HL-60 (cell line): ENCODE measurements at regions not wholly inside any gene's neighbourhood (a gene's known extent, or its start where the extent isn't known, plus 50 kb on each side); places are given as distances from the start of the nearest gene placed in this dataset.

Experiments
- DNase-seq, 2 experiments: peaks; one replicate each; pipeline ENCODE4 v3.0.0-alpha.2; 2010 to 2020; ENCODE audit warnings: low read depth in 1 of 2, low spot score in 1 of 2
- H3K27ac ChIP-seq: fragments of 250-450 bp; sonication (Bioruptor Pico); replicated peaks from 2 replicates; pipeline ENCODE4 v1.5.1; 2020; ENCODE audit warnings: mild to moderate bottlenecking, moderate library complexity
- H3K27me3 ChIP-seq: fragments of 250-450 bp; sonication (Bioruptor Pico); 2 replicates; pipeline ENCODE4 v1.5.1; 2021; ENCODE audit warnings: mild to moderate bottlenecking, moderate library complexity; ENCODE audit not compliant: insufficient read depth, poor library complexity, severe bottlenecking
- H3K4me3 ChIP-seq: replicated peaks from 2 replicates; pipeline ENCODE4 v1.5.1; 2011; ENCODE audit warnings: mild to moderate bottlenecking, control low read depth, low read length; ENCODE audit not compliant: insufficient read depth
- GABPA ChIP-seq: IDR thresholded peaks from 2 replicates; pipeline ENCODE4 v1.6.1; 2012; ENCODE audit warnings: low read depth
- POLR2AphosphoS5 ChIP-seq: IDR thresholded peaks from 2 replicates; pipeline ENCODE4 v1.6.1; 2012; ENCODE audit warnings: low read depth
- SPI1 ChIP-seq: IDR thresholded peaks from 2 replicates; pipeline ENCODE4 v1.6.1; 2012; ENCODE audit warnings: low read depth, mild to moderate bottlenecking, borderline replicate concordance
- TF ChIP-seq, protein P1 (sequence below): IDR thresholded peaks from 2 replicates; pipeline ENCODE4 v1.6.1; 2012; ENCODE audit warnings: low read depth; ENCODE audit not compliant: insufficient replicate concordance
- TF ChIP-seq, protein P2 (sequence below): IDR thresholded peaks from one replicate; pipeline ENCODE4 v1.5.1; 2011; ENCODE audit warnings: low read length, control low read depth, inconsistent platforms; ENCODE audit not compliant: insufficient read depth

DNA sequence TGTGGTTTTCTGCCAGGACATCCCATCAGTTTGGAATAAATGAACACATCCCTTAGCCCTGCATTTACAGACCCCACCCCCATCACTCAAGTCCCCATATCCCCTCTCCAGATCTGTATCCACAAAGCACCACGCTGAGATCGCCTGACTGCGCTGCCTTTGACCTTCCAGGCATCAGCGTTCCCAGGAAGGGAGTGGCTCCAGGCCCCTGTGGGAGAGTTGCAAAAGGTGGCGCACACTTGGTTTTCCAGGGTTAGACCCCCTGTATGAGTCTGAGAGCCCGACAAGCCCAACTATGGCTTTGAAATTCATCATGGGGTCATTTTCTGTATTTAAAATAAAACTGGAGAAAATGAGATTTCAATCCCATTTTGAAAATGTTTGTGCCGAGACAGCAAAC, 137.0 kb upstream of the ZNF236 start:
- DNase-seq: no peak
- Histone ChIP-seq H3K27ac (no peak overlapping the region), H3K27me3 (peaks cover 8% of the 10 kb centered on the region), H3K4me3 (no peak overlapping the region)
- no peak for TF ChIP-seq GABPA
- TF ChIP-seq, protein P1, sequence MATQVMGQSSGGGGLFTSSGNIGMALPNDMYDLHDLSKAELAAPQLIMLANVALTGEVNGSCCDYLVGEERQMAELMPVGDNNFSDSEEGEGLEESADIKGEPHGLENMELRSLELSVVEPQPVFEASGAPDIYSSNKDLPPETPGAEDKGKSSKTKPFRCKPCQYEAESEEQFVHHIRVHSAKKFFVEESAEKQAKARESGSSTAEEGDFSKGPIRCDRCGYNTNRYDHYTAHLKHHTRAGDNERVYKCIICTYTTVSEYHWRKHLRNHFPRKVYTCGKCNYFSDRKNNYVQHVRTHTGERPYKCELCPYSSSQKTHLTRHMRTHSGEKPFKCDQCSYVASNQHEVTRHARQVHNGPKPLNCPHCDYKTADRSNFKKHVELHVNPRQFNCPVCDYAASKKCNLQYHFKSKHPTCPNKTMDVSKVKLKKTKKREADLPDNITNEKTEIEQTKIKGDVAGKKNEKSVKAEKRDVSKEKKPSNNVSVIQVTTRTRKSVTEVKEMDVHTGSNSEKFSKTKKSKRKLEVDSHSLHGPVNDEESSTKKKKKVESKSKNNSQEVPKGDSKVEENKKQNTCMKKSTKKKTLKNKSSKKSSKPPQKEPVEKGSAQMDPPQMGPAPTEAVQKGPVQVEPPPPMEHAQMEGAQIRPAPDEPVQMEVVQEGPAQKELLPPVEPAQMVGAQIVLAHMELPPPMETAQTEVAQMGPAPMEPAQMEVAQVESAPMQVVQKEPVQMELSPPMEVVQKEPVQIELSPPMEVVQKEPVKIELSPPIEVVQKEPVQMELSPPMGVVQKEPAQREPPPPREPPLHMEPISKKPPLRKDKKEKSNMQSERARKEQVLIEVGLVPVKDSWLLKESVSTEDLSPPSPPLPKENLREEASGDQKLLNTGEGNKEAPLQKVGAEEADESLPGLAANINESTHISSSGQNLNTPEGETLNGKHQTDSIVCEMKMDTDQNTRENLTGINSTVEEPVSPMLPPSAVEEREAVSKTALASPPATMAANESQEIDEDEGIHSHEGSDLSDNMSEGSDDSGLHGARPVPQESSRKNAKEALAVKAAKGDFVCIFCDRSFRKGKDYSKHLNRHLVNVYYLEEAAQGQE: no peak
- TF ChIP-seq, protein P2, sequence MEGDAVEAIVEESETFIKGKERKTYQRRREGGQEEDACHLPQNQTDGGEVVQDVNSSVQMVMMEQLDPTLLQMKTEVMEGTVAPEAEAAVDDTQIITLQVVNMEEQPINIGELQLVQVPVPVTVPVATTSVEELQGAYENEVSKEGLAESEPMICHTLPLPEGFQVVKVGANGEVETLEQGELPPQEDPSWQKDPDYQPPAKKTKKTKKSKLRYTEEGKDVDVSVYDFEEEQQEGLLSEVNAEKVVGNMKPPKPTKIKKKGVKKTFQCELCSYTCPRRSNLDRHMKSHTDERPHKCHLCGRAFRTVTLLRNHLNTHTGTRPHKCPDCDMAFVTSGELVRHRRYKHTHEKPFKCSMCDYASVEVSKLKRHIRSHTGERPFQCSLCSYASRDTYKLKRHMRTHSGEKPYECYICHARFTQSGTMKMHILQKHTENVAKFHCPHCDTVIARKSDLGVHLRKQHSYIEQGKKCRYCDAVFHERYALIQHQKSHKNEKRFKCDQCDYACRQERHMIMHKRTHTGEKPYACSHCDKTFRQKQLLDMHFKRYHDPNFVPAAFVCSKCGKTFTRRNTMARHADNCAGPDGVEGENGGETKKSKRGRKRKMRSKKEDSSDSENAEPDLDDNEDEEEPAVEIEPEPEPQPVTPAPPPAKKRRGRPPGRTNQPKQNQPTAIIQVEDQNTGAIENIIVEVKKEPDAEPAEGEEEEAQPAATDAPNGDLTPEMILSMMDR: no peak
- no peak for TF ChIP-seq SPI1
- no peak for TF ChIP-seq POLR2AphosphoS5

GRCh38 chr18:76684265-76684664, 138.1 kb upstream of the ZNF236 start:
- no peak for DNase-seq
- TF ChIP-seq, protein P1: no peak
- TF ChIP-seq GABPA (no peak), SPI1 (no peak), POLR2AphosphoS5 (no peak)
- TF ChIP-seq, protein P2: no peak
- H3K27me3 ChIP-seq: peaks cover 5% of the 10 kb centered on the region
- no peak overlapping the region for H3K4me3 ChIP-seq
- H3K27ac ChIP-seq: no peak overlapping the region

DNA sequence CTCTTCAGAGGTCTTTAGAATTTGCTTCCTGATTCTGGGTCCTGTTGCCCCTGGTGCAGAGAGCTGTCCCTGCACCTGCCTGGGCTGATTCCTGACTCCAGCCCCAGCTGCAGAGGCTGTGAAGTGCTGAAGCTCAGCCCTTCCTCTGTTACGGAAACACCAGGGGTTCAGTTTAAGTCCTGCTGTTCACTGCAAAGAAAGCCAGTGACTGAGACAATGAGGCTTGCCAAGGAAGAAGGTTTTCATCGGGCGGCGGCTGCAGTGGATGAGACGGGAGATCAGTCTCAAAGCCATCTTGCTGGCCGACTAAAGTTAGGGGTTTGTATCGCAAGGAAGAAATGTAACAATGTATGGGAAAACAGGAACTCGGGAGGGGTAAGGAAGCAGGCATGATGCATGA, 142.4 kb upstream of the ZNF236 start:
- Histone ChIP-seq H3K27ac (no peak overlapping the region), H3K4me3 (no peak overlapping the region), H3K27me3 (no peaks in the 10 kb centered on the region)
- DNase-seq: no peak
- TF ChIP-seq SPI1 (no peak), GABPA (no peak), POLR2AphosphoS5 (no peak)
- TF ChIP-seq, protein P2: no peak
- TF ChIP-seq, protein P1: no peak
